ENCODE measurements at regions not wholly inside any gene's neighbourhood (a gene's known extent, or its start where the extent isn't known, plus 50 kb on each side); places are given as distances from the start of the nearest gene placed in this dataset.

DNA sequence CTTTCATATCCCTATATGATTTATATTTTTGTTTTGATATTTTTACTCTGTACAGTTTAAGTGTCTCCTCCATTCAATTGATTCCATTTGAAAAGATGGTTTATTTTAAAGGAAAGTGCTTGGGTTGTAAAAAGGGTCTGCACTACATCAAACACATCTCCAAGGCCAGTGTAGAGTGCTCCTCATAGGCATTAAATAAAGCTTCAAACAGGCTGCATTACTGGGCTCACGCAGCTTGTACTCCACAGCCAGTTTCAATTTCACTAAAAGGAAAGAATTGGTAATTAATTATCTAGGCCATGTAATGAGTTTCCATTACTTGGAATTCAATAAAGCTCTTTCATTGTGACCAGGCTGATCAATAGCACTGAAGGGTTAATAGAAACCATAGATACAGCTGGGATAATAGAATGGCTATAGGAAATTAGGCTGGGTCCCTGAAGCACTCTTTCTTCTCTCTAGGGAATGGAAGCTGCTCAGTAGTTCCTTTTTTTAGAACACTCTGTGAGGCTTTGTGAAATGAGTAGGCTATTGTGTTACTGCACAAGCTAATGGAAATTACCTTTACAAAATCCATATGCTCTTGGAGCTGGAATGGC lies 442.2 kb downstream of the RNF144B start:
- TF ChIP-seq ZFX (IDR thresholded peaks at IDR 0.05; ENCODE audit: borderline replicate concordance) (no peak), CTCF (IDR thresholded peaks at IDR 0.05) (no peak)
- H3K27ac ChIP-seq = no peak overlapping the region

DNA sequence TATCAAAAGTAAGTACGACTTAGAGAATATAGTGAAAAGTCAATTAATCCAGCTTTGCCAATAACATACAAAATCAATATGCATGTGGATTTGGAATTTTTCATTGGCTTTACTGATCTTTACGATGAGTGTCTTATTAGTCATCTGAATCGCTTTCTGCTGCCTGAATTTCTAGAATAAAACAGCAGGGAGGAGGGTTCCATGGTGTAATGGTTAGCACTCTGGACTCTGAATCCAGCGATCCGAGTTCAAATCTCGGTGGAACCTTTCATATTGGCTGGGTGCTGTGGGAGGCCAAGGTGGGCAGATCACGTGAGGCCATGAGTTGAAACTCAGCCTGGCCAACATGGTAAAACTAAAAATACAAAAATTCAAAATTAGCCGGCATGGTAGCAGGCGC lies 448.8 kb downstream of the RNF144B start:
- no peak overlapping the region for H3K27ac ChIP-seq
- TF ChIP-seq ZFX (IDR thresholded peaks at IDR 0.05; ENCODE audit: borderline replicate concordance) (no peak), CTCF (IDR thresholded peaks at IDR 0.05) (no peak)

GRCh38 chr6:18837013-18837412 lies 449.9 kb downstream of the RNF144B start:
- no peak for TF ChIP-seq ZFX (IDR thresholded peaks at IDR 0.05; ENCODE audit: borderline replicate concordance)
- no peak for TF ChIP-seq CTCF (IDR thresholded peaks at IDR 0.05)
- H3K27ac ChIP-seq = no peak overlapping the region

GRCh38 chr6:18842534-18842933 lies 455.4 kb downstream of the RNF144B start:
- TF ChIP-seq CTCF (IDR thresholded peaks at IDR 0.05) = no peak
- H3K27ac ChIP-seq = no peak overlapping the region

DNA sequence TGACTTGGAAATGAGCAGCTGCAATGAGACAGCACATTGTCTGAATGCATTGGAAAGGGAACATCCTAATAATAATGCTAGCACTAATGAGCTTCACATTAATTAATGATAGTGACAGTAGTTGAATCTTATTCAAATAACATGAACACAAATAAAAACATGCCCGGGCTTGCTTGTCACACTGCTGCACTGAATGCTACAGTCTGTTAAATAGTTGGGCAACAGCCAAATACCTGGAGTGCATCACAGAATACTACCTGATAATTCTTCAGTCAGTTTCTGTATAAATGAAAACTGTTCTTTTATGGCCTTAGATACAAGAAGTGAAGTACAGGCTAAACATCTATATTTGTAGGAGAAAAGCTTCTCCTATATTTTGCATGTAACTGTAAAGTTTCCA lies 458.7 kb downstream of the RNF144B start:
- H3K27ac ChIP-seq = no peak overlapping the region
- TF ChIP-seq ZFX (IDR thresholded peaks at IDR 0.05; ENCODE audit: borderline replicate concordance) (no peak), CTCF (IDR thresholded peaks at IDR 0.05) (no peak)

GRCh38 chr6:18846327-18846726 lies 459.2 kb downstream of the RNF144B start:
- H3K27ac ChIP-seq = no peak overlapping the region
- TF ChIP-seq CTCF (IDR thresholded peaks at IDR 0.05) = no peak
- TF ChIP-seq ZFX (IDR thresholded peaks at IDR 0.05; ENCODE audit: borderline replicate concordance) = no peak

DNA sequence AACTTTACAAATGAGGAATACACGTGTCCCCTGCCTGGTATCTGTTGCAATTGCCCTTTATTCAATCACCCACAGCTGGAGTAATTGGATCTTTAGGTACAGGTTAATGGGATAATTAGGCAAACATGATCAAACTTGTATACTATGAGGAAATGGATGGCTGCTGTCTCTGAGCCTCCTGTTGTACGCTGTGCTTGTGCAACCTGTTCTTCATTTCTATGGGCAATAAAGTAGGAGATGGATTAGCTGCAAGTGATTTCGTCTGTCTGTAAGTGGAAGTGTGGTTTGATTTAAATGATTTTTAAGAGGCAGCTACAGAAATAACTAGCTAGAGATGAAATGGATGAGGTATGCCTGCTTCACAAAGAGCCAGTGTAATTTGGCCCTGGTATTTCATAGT lies 474.1 kb downstream of the RNF144B start:
- TF ChIP-seq CTCF (IDR thresholded peaks at IDR 0.05) (no peak), ZFX (IDR thresholded peaks at IDR 0.05; ENCODE audit: borderline replicate concordance) (no peak)
- H3K27ac ChIP-seq = no peak overlapping the region
